ENCODE measurements at regions not wholly inside any gene's neighbourhood (a gene's known extent, or its start where the extent isn't known, plus 50 kb on each side); places are given as distances from the start of the nearest gene placed in this dataset.

DNA sequence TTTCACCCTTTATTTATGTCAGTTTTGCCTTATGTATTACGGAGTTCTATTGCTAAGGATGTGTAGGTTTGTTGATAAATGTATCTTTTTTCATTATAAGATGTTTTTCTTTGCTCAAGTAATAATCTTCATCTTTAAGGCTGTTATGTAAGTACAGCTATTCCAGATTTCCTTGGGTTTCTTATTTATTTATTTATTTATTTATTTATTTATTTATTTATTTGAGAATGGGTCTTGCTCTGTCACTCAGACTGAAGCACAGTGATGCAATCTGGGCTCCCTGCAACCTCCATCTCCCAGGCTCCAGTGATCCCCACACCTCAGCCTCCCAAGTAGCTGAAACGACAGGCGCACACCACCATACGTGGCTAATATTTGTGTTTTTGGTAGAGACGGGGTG is 617.0 kb downstream of the SLITRK1 start:
- Histone ChIP-seq H3K4me2 (ENCODE audit: low read length) (no peak overlapping the region), H3K36me3 (ENCODE audit: insufficient read depth, low read length) (no peaks in the 10 kb centered on the region), H3K4me1 (ENCODE audit: control insufficient read depth, insufficient read depth, low read length) (no peaks in the 10 kb centered on the region), H3K27me3 (ENCODE audit: control insufficient read depth, insufficient read depth, low read length) (no peaks in the 10 kb centered on the region), H3K9ac (ENCODE audit: low read depth, low read length) (no peak overlapping the region), H3K4me3 (ENCODE audit: low read length) (no peak overlapping the region), H3K9me3 (replicated peaks; ENCODE audit: low read length) (no peaks in the 10 kb centered on the region)

DNA sequence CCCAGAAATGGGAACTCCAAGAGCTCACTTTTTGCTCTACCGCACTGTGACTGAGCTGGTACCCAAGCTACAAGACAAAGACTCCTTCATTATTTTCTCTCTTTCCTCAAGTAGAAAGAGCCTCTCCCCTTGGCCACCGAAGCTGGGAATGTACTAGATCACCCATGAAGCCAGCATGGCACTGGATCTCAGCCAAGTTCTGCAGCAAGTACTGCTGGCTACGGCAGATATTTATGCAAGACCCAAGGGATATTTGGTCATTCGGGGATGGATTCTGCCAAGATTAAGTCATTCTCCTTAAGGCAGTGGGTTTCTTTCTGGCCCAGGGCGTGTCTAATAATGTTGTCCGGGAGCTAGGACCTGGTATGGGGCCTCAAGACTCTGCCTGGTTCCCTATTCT is 633.5 kb downstream of the SLITRK1 start:
- no peak overlapping the region for H3K9ac ChIP-seq (ENCODE audit: low read depth, low read length)
- H3K36me3 ChIP-seq (ENCODE audit: insufficient read depth, low read length), result no peaks in the 10 kb centered on the region
- H3K4me2 ChIP-seq (ENCODE audit: low read length), result no peak overlapping the region
- H3K27me3 ChIP-seq (ENCODE audit: control insufficient read depth, insufficient read depth, low read length), result no peaks in the 10 kb centered on the region
- no peaks in the 10 kb centered on the region for H3K9me3 ChIP-seq (replicated peaks; ENCODE audit: low read length)
- H3K4me3 ChIP-seq (ENCODE audit: low read length), result no peak overlapping the region
- no peaks in the 10 kb centered on the region for H3K4me1 ChIP-seq (ENCODE audit: control insufficient read depth, insufficient read depth, low read length)

DNA sequence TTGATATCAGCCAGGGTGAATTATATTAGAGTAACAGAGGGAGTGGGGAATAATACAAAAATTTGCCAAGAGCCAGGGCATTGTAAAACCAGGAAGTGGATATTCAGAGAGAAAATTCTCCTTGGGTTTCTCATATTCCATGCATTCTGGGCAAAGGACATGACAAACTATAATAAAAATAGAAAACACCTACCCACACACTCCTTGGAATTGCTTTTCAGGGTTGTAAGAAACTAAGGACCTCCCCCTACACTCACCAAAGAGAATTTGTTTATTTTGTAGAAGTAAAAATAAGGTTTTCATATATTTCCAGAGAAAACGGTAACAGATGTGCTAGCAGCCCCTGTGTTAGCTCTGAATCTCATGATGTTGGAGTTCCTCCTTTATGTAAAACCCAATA is 649.6 kb downstream of the SLITRK1 start:
- Histone ChIP-seq H3K4me2 (ENCODE audit: low read length) (no peak overlapping the region), H3K36me3 (ENCODE audit: insufficient read depth, low read length) (no peaks in the 10 kb centered on the region), H3K4me3 (ENCODE audit: low read length) (no peak overlapping the region), H3K9me3 (replicated peaks; ENCODE audit: low read length) (no peaks in the 10 kb centered on the region), H3K9ac (ENCODE audit: low read depth, low read length) (no peak overlapping the region), H3K27me3 (ENCODE audit: control insufficient read depth, insufficient read depth, low read length) (no peaks in the 10 kb centered on the region), H3K4me1 (ENCODE audit: control insufficient read depth, insufficient read depth, low read length) (peaks cover 9% of the 10 kb centered on the region)

DNA sequence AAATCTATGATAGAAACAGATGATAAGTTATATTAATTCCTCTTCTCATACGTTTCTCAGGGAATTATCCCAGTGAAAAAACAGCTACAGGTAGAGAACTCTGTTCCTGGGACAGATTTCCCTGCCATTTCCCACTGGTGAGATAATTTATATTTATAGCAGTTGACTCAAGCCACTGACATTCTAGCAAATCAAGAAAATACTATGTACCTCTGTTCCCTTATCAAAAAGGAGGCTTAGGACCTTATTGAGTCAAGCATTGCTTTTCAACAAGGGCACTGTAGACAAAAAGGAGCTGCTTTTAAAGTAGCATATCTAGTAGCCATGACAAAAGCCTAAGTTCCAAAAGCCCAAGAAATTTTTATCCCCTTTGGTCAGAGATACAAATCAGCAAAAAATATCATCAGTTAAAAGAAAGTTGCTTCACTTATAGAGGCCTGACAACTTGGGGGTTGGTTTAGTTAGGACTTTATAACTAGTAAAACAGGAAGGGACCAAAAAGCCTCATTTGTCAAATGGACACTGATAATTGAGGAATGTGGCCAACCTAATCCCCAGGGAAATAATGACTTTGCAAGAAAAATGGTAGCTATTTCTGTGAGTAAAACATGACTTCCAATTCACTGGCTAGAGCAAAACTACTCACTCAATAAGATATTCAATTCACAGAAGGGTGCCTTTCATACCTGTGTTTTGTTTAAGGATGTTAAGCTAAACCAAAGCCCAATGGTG is 652.5 kb downstream of the SLITRK1 start:
- no peak overlapping the region for H3K4me2 ChIP-seq (ENCODE audit: low read length)
- H3K36me3 ChIP-seq (ENCODE audit: insufficient read depth, low read length), result no peaks in the 10 kb centered on the region
- no peak overlapping the region for H3K4me3 ChIP-seq (ENCODE audit: low read length)
- H3K27me3 ChIP-seq (ENCODE audit: control insufficient read depth, insufficient read depth, low read length), result no peaks in the 10 kb centered on the region
- peaks cover 9% of the 10 kb centered on the region for H3K4me1 ChIP-seq (ENCODE audit: control insufficient read depth, insufficient read depth, low read length)
- H3K9me3 ChIP-seq (replicated peaks; ENCODE audit: low read length), result no peaks in the 10 kb centered on the region
- no peak overlapping the region for H3K9ac ChIP-seq (ENCODE audit: low read depth, low read length)

DNA sequence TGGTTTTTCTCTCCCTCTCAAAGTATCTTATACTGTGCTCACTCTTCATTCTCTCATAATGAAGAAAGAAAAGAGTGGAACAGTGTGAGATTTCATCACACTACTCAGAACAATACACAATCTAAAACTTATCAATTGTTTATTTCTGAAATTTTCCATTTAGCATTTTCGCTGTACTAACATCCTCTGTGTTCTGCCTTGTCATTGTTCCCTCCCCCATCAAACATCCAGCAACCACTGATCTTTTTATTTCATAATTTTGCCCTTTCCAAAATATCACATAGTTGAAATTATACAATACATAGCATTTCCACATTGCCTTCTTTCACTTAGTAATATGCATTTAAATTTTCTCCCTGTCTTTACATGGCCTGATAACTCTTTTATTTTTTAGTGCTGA is 658.7 kb downstream of the SLITRK1 start:
- no peaks in the 10 kb centered on the region for H3K36me3 ChIP-seq (ENCODE audit: insufficient read depth, low read length)
- no peak overlapping the region for H3K9ac ChIP-seq (ENCODE audit: low read depth, low read length)
- H3K4me2 ChIP-seq (ENCODE audit: low read length), result no peak overlapping the region
- H3K4me1 ChIP-seq (ENCODE audit: control insufficient read depth, insufficient read depth, low read length), result peaks cover 20% of the 10 kb centered on the region
- no peaks in the 10 kb centered on the region for H3K27me3 ChIP-seq (ENCODE audit: control insufficient read depth, insufficient read depth, low read length)
- no peaks in the 10 kb centered on the region for H3K9me3 ChIP-seq (replicated peaks; ENCODE audit: low read length)
- H3K4me3 ChIP-seq (ENCODE audit: low read length), result no peak overlapping the region

DNA sequence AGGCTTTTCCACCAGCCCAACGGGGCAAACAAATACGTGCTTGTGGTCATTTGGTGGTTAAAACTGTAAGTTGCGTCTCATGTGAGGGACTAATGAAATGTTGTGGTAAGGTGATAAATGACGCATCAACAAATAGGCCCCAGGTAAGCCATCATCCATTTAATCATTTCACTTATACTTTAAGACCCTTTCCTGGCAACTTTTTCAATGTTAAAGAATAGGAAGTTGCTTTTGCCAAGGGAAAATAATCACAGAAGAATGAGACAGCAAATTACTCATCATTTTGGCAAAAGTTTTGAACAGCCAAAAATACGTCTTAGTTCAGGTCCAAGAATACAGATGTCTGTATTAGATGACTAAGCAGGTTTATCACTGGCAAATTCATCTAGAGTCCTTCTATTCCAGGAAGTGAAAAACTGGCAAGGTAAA is 660.4 kb downstream of the SLITRK1 start:
- Histone ChIP-seq H3K4me2 (ENCODE audit: low read length) (peak overlapping the region; percentile 12), H3K9me3 (replicated peaks; ENCODE audit: low read length) (no peaks in the 10 kb centered on the region), H3K4me3 (ENCODE audit: low read length) (no peak overlapping the region), H3K36me3 (ENCODE audit: insufficient read depth, low read length) (no peaks in the 10 kb centered on the region), H3K9ac (ENCODE audit: low read depth, low read length) (peak overlapping the region; percentile 28), H3K4me1 (ENCODE audit: control insufficient read depth, insufficient read depth, low read length) (peaks cover 26% of the 10 kb centered on the region), H3K27me3 (ENCODE audit: control insufficient read depth, insufficient read depth, low read length) (no peaks in the 10 kb centered on the region)

DNA sequence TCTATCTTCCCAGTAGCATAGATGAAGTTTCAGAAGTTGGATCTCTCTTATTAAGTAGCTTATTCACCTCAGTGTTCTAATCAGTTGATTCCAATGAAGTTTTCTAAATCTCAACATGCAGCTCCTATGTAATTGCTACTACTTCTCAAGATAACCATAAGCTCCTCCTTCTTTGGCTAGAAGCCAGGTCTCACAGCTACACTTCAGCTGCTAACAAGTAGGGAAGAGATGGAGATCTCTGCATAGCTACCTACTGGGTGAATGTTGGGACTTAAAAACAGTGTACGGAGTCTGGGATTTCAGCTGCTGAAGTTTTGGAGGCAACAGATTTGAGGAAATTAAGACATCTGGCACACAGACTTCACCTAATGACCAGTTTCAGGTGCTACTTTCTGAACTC is 661.0 kb downstream of the SLITRK1 start:
- H3K9ac ChIP-seq (ENCODE audit: low read depth, low read length), result no peak overlapping the region
- H3K9me3 ChIP-seq (replicated peaks; ENCODE audit: low read length), result no peaks in the 10 kb centered on the region
- H3K27me3 ChIP-seq (ENCODE audit: control insufficient read depth, insufficient read depth, low read length), result no peaks in the 10 kb centered on the region
- H3K36me3 ChIP-seq (ENCODE audit: insufficient read depth, low read length), result no peaks in the 10 kb centered on the region
- no peak overlapping the region for H3K4me3 ChIP-seq (ENCODE audit: low read length)
- no peak overlapping the region for H3K4me2 ChIP-seq (ENCODE audit: low read length)
- H3K4me1 ChIP-seq (ENCODE audit: control insufficient read depth, insufficient read depth, low read length), result peaks cover 31% of the 10 kb centered on the region

DNA sequence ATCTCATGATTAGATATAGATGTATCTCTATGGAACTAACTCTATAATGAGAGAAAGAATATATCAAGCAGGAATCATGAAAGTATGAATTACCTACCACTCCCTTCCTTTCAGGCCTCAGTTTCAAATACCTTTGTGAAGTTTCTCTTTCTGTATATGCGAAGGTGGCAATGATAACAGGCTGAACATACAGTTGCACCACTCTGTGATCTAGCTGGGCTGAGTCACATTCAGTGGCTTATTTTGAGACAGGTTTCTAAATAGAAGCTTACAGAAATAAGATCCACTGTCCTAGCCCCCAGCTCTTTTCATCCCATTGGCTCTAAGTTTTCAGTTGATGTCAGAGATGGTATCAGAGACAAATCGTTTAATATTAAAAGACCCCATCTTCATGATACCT is 662.0 kb downstream of the SLITRK1 start:
- no peaks in the 10 kb centered on the region for H3K36me3 ChIP-seq (ENCODE audit: insufficient read depth, low read length)
- no peaks in the 10 kb centered on the region for H3K9me3 ChIP-seq (replicated peaks; ENCODE audit: low read length)

DNA sequence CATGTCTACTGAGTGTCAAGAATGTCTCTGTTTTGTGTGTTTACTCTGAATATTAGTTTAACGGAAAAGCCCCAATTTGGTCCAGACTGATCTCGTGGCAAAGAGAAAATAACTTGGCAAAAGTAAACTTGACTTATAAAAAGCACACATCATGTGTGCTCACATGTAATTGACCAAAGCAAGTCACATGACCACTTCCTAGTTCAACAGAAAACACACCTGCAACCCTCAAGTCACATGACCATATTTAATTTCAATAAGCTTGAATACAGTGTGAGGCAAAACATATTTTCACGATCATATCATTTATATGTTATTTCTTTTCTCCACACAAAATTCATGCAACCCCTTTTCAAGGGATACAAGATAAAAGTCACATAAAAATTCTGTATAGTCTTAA is 662.4 kb downstream of the SLITRK1 start:
- H3K27me3 ChIP-seq (ENCODE audit: control insufficient read depth, insufficient read depth, low read length), result no peaks in the 10 kb centered on the region
- no peaks in the 10 kb centered on the region for H3K36me3 ChIP-seq (ENCODE audit: insufficient read depth, low read length)
- H3K4me1 ChIP-seq (ENCODE audit: control insufficient read depth, insufficient read depth, low read length), result peaks cover 43% of the 10 kb centered on the region
- no peak overlapping the region for H3K9ac ChIP-seq (ENCODE audit: low read depth, low read length)
- H3K4me3 ChIP-seq (ENCODE audit: low read length), result no peak overlapping the region
- H3K9me3 ChIP-seq (replicated peaks; ENCODE audit: low read length), result peaks cover 4% of the 10 kb centered on the region
- H3K4me2 ChIP-seq (ENCODE audit: low read length), result no peak overlapping the region

More for the DNA sequence above, 662.0 kb downstream of the SLITRK1 start:
- H3K4me2 ChIP-seq (ENCODE audit: low read length), result no peak overlapping the region
- H3K9ac ChIP-seq (ENCODE audit: low read depth, low read length), result no peak overlapping the region
- no peaks in the 10 kb centered on the region for H3K27me3 ChIP-seq (ENCODE audit: control insufficient read depth, insufficient read depth, low read length)
- H3K4me3 ChIP-seq (ENCODE audit: low read length), result no peak overlapping the region
- peaks cover 39% of the 10 kb centered on the region for H3K4me1 ChIP-seq (ENCODE audit: control insufficient read depth, insufficient read depth, low read length)

DNA sequence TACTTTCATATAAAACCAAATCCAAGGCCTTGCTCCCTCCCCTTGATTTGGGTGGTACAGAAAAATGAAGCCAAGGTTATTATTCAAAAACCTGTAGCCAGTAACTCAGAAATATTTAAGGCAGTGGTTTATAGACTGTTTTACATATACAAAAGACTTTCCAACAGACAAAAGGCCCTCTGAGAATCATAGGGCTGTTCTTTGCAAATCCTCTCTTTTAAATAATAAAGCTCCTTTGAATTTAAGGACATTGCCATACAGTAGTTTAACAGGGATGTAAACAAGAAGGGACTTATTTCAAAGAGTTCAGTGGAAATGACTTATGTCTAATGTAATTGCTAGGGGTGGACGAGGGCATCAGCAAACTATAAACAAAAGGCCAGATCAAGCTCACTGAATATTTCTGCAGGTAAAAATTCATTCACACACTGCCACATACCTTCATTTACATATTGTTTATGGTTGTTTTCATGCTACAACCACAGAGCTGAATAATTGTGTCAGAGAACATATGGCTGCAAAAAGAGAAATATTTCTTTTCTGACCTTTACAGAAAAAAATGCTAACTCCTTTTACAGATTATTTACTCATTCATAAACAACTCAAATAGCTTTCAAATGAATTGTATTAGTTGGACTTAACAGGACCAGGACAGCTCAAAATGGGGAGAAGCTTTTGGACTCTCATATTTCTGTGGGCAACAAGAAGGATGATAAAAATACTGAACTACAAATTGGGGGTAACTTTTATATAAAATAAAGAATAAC is 665.6 kb downstream of the SLITRK1 start:
- Histone ChIP-seq H3K4me2 (ENCODE audit: low read length) (no peak overlapping the region), H3K9ac (ENCODE audit: low read depth, low read length) (peak overlapping the region; percentile 53), H3K36me3 (ENCODE audit: insufficient read depth, low read length) (no peaks in the 10 kb centered on the region), H3K9me3 (replicated peaks; ENCODE audit: low read length) (peaks cover 10% of the 10 kb centered on the region), H3K4me3 (ENCODE audit: low read length) (no peak overlapping the region), H3K27me3 (ENCODE audit: control insufficient read depth, insufficient read depth, low read length) (no peaks in the 10 kb centered on the region), H3K4me1 (ENCODE audit: control insufficient read depth, insufficient read depth, low read length) (peaks cover 46% of the 10 kb centered on the region)

DNA sequence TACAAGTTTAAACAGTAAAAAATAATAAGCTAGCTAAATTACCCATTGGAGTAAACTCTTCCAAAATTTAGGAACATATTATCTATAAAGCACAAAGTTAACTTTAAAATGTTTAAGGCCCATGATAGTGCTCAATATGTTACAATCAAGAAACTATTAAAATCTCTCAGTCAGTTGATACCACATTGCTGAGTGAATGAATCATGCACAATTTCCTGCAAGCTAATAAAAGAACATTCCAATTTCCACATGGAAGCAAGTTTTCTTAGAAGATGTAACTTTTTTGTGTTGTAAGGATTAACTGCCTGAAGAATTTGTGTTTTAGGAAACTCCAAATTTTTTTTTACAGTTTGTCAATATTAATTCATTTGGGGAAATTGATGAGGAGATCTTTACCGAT is 666.6 kb downstream of the SLITRK1 start:
- Histone ChIP-seq H3K4me2 (ENCODE audit: low read length) (peak overlapping the region; percentile 10), H3K9me3 (replicated peaks; ENCODE audit: low read length) (peaks cover 10% of the 10 kb centered on the region), H3K27me3 (ENCODE audit: control insufficient read depth, insufficient read depth, low read length) (no peaks in the 10 kb centered on the region), H3K36me3 (ENCODE audit: insufficient read depth, low read length) (no peaks in the 10 kb centered on the region), H3K4me3 (ENCODE audit: low read length) (no peak overlapping the region), H3K4me1 (ENCODE audit: control insufficient read depth, insufficient read depth, low read length) (peaks cover 47% of the 10 kb centered on the region), H3K9ac (ENCODE audit: low read depth, low read length) (peak overlapping the region; percentile 60)

DNA sequence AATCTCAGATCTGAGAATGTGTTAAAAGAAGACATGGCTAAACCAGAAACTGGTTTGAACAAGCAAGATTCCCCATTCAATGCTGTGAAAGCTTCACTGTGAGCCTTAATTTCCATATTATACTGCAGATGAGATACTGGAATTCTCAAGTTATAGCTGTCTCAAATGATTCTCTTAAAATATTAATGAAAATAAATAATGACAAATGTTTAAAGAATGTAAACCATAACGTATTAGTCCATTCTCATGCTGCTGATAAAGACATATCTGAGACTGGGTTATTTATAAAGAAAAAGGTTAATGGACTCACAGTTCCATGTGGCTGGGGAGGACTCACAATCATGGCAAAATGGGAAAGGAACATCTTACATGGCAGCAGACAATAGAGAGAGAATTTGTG is 667.8 kb downstream of the SLITRK1 start:
- H3K4me3 ChIP-seq (ENCODE audit: low read length), result peak overlapping the region; percentile 28
- no peaks in the 10 kb centered on the region for H3K27me3 ChIP-seq (ENCODE audit: control insufficient read depth, insufficient read depth, low read length)
- H3K36me3 ChIP-seq (ENCODE audit: insufficient read depth, low read length), result no peaks in the 10 kb centered on the region
- H3K9ac ChIP-seq (ENCODE audit: low read depth, low read length), result no peak overlapping the region
- H3K9me3 ChIP-seq (replicated peaks; ENCODE audit: low read length), result peaks cover 10% of the 10 kb centered on the region
- peaks cover 41% of the 10 kb centered on the region for H3K4me1 ChIP-seq (ENCODE audit: control insufficient read depth, insufficient read depth, low read length)
- H3K4me2 ChIP-seq (ENCODE audit: low read length), result no peak overlapping the region

Measured in skeletal muscle satellite cell (primary cell).